DMS53 treated with DMSO at 0.1 percent for 48 hours (cell line): ENCODE measurements at regions not wholly inside any gene's neighbourhood (a gene's known extent, or its start where the extent isn't known, plus 50 kb on each side); places are given as distances from the start of the nearest gene placed in this dataset.

ENCODE experiments used
- DNase-seq: peaks from one replicate; lab custom pipeline; 2025; ENCODE audit not compliant: unreplicated experiment; lab: John Stamatoyannopoulos, UW

DNA sequence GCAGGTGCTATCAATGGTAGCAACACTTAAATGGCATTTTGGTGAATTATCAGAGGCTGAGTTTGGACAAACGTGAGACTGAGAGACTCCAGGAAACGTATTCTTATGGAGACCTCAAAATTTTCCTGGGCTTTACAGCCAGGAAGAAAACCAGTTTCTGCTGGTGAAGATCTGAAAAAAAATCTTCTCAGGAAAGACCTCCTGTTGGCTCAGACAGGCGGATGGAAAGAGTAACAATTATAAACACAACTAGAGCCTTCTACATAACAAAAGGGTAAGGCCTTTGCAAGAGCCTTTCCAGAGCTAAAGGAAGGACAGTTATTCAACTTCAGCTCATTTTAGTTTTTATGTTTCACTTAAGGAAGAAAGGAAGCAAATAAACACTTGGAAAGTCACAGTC lies 274.4 kb downstream of the THBS2 start:
- no peak for DNase-seq

- no peak for DNase-seq
Observed at GRCh38 chr6:168972128-168972527, 281.5 kb downstream of the THBS2 start.

DNA sequence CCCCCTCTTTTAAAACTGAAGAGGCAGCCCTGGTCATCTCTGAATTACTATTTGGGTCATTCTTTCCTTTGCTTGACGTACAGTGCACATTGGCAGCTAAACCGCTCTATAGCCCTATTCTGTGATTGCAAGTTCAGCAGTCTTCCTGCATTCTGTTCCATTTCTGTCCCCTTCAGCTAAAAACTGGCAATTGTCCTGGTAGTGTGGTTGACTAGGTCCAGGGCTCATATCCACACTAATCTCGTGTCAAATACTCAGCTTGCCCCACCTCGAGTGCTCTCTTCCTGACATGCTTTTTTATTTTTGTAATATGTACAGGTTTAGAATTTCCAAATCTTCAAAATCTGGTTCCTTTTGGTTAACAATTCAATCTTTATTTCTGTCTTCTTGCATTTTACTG lies 282.1 kb downstream of the THBS2 start:
- DNase-seq: no peak

GRCh38 chr6:168968801-168969200 lies 284.8 kb downstream of the THBS2 start:
- no peak for DNase-seq

GRCh38 chr6:168968228-168968627 lies 285.4 kb downstream of the THBS2 start:
- DNase-seq: peak; percentile 64

DNA sequence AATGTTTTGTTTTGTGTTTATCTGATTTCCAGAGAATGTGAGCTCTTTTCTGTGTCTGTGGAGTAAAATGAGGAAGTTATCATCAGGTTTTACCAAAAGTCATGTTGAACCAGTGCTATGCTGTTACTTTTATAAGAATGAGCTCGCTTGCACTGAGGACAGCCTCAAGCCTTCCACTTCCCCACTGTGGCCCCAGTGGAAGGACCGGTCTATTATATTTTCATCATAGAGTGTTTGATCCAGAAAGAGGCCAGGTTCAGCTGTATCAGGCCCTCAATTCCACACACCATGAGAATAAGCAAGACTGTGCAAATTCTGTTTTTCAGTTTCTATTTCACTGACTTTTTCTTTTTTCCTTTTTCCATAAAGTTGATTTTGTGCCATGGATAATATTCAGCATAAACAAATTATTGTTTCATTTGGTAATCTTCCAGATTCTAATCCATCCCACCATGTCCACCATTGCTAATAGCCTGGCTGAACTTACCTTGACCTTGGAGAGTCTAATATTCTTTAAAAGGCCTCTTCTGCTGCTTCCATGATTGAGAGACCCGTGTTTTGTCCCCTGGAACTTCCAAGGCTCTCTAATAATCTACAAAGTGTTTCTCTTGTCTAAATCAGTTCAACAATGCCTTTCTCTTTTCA lies 286.2 kb downstream of the THBS2 start:
- DNase-seq: no peak

GRCh38 chr6:168964138-168964835 lies 289.4 kb downstream of the THBS2 start:
- no peak for DNase-seq

DNA sequence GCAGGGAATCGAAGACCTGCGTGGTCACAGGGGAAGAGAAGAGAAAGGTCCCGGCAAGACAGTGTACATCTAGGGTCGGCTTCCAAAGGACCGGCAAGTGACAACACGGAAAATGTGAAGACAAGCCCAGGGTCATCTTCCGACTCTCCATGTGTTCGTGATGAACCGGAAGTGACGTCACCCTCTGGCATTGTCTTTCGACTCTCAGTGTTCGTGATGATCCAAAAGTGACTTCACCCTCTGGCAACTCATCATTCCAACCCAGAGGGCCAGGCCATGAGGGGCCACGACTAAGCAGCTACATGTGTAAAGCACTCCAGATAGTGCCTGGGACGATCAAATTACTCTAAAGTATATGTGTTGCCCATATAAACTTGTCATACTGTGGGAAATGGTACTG lies 290.8 kb downstream of the THBS2 start:
- DNase-seq: no peak

DNA sequence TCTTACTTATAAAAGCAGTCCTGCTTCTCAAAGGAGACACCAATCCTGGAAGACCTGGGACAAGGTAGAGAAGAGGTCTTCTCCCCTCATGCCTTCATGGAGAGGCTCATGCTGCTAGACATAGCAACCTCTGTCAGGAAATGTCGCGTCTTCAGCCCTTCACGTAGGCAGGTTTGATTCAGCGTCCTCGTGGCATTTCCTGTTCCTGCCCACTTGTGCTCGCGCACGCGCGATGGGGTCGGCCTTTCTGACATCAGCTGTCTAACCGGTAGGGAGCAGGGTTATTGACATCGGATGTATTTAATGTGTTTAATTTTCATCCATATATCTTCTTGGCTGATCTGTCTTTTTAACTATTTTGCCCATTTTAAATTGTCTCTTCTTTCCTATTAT lies 292.4 kb downstream of the THBS2 start:
- DNase-seq: no peak

GRCh38 chr6:168960551-168961263 lies 292.9 kb downstream of the THBS2 start:
- DNase-seq: no peak

DNA sequence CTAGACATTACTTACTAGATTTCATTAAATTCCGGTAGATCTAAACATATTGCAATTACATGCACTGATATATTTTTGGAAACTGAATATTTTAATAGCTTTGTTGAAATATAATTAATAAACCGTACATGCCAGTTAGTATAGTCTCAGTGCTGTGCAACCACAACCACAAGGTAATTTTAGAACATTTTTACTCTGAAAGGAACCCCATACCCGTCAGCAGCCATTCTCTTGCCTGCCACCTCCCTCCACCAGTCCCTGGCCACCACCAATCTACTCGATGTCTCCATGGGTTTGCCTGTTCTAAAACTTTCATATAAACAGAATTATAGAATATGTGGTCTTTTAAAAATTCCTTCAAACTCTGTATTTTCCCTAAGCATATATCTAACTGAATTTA lies 293.9 kb downstream of the THBS2 start:
- no peak for DNase-seq

DNA sequence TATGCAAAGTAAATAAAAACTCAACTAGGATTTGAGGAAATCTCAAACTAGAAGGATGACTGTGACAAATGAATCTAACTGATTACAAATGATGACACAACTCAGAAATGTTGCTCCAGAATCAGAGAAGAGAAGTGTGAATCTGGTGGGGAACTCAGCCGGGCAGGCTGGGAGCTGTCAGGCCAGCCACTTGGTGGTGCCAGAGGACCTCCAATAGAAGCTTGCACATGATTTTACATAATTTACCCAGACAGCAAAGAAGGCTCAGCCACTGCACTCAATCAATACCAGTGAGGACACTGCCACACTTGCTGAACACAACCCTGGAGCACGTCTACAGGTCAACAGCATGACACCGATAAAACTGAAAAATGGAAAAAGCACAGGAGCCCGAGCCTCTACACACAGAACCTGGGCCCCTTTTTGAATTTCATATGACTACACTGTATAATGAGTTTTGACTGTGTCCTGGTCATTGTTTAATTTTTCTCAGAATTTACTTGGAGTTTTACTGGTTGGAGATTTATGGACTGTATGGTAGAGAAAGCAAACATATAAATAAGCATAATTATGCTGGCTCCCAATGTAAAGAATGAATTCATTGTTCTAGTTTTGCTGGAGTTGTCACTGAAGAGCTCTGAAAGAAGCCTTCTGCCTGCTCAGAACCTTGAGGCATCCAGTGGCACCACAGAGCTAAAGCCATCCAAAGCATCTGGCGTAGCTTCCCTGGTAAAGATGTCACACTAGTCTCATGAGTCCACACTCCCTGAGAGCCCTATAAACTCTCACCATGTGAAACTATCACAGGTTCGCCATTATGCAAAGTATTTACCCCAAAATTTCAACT lies 296.5 kb downstream of the THBS2 start:
- peak; percentile 61 for DNase-seq

DNA sequence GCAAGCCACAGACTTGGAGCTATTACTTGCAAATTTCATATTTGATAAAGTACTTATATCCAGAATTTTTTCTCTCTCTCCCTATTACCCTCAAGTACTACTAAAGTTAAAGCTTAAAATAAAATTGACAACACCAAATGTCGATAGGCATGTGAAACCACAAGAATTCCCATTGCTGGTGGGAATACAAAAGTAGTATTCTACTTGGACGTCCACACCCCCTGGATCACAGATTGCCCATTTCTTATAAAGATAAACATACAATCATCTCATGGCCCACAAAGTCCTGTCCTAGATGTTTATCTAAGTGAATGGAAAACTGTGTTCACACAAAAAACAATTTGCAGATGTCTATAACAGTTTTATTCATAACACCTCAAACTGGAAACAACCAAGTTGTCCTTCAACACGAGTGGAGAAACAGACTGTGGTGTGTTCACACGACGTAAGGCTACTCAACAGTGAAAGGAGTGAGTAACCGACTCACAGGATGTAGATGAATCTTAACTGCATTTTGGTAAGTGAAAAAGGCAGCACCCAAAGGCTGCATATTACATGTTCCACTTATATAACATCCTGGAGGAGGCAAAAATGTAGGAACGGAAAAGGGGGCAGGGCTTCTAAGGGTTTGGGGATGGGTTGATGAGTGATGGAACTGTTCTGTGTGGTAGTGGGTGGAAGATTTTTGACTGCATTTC lies 297.4 kb downstream of the THBS2 start:
- DNase-seq: no peak

GRCh38 chr6:168953461-168953860 lies 300.2 kb downstream of the THBS2 start:
- DNase-seq: no peak

DNA sequence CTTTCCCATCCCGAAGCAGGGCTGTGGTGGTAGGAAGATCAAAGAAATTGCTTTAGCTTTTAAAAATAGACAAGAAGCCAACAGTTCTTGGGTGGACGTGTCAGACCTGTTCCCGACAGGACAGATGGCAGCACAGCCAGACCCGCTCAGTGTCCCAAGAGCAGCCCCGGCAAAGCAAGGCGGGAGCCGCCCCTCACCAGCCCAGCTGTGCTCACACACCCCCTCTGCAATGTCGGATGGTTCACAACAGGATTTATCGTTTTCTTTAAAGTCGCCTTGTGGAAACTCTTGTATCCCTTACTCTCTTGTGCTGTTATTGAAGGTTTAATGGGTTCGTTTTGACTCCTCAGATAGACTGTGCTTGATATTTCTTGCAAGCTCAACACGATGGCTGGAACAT lies 302.4 kb downstream of the THBS2 start:
- DNase-seq: no peak

DNA sequence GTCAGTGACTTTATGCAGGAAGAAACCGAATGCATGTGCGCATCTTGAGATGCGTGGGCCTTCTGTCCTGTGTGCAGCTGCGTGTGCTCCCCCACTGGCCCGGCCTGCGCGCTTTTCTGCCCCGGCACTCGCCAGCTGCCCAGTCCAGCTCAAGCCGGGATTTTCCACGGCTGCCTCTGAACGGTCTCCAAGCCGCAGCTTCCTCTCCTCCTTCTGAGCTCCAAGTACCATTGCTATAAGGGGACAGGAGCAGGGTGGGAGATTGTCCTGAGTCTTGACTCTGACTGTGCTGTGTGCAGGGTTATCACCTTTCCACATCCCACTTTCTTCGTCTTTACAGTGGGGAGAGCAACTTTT lies 302.8 kb downstream of the THBS2 start:
- DNase-seq: no peak

DNA sequence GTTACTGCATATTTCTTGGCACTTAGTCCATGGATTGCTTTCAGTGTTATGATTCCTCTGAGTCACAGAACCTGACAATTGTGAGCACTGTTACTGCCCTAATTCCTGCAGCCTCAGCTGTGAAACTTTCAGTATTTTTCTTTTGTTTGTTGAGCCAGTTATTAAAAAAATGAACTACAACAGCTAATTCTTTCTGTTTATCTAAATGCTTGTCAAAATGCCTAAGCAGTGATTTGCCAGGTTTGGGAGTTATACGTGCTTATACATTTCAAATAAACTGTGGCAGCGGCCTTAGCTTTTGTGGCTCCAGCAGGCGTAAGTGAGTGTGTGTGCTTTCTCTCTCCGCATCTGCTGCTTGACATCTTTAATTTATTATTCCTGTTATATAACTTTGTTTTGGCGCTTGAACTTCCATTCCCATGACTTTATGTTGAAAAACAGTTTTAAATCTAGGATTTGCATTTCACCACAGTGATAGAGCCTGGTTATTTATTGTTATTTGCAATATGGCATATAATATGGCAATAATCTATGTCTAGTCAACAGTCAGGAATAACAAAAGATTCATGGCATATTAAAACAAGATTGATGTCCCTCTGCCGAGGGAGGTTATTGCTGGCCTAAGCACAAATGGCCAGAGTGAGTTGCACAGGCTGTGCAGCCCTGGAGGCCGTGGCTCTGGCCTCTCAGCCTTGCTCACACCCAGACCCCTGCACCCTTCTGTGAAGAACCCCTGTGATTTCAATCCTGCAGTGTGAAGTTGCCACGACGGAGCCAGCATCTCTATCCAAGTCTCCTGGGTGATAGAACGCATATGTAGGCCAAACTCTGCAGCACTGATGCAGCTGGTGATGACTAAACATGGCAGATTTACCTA lies 303.4 kb downstream of the THBS2 start:
- DNase-seq: no peak

DNA sequence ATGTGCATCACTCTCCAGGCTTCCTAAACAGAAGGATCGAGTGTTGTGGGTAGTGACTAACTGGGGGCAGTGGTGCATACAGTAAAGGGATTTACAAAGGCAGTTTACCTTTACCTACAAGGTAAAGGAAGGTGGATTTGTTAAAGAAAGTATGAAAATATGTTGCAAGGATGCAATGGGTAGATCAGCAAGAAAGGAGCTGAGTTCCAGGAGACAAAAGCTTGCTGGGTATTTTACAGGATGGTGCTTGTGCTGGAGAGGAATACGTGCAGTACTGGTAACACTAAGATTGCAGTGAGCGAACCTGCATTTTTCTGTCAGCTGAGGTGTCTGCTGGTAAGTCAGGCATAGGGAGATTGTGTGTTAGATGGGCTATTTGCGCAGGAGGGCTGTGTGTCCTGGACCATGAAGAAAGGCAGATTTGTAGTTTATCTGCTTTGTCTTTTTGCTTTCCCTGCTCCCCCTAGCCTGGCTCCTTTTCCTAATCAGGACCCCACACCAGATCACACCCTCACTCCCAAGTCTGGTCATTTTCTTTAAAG lies 304.6 kb downstream of the THBS2 start:
- DNase-seq: no peak

GRCh38 chr6:168948002-168948401 lies 305.6 kb downstream of the THBS2 start:
- DNase-seq: no peak
